ENCODE measurements at regions not wholly inside any gene's neighbourhood (a gene's known extent, or its start where the extent isn't known, plus 50 kb on each side); places are given as distances from the start of the nearest gene placed in this dataset.

DNA sequence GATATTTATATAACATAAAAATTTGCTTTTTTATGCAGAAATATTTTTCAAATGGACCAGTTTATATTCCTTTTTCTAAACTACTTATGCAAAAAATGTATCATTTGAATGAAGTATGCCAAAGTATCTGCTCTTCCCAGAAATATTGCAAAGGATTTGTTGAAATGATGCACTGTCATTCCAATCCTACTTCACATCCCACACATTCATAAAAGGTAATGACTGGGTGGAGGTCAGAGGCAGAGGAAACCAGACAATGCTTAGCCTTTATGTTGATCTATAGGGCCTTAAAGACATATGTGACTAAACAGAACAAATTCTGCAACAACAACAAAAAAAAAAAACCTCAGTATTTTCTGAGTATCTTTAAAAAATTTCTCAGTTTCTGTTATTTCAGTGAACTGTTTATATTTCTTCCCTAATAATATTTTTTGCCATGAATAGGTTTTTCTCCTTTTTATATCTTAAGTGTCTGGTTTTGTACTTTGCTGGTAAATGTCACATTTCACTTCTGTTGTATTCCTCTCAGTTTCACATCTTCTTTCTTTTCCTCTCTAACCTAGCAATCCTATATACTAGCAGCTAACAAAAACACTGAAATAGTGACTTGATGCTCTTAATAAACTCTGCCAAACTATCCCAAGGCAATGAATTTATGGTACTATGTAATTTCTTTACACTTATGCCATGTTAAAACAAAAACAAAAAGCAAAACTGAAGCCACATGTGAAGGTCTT, 374.1 kb downstream of the BCKDHB start:
- DNase-seq = no peak

DNA sequence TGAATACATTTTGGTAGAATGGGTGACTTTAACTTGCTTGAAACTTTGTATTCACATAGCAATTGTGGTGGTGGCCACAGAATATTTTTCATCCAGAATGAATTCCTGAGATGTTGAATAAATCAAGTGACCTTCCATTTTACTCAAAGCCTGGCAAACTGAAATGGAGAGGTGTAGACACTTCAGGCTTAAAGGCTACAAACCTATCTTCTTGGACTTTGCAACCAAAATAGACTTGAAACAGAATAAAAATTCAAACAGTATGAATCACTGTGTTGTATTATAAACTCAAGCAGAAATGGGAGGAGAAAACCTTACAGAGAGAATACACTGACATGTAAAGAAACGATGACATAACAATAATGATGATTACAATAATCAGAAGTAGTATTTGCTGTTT, 371.6 kb downstream of the BCKDHB start:
- no peak for DNase-seq

DNA sequence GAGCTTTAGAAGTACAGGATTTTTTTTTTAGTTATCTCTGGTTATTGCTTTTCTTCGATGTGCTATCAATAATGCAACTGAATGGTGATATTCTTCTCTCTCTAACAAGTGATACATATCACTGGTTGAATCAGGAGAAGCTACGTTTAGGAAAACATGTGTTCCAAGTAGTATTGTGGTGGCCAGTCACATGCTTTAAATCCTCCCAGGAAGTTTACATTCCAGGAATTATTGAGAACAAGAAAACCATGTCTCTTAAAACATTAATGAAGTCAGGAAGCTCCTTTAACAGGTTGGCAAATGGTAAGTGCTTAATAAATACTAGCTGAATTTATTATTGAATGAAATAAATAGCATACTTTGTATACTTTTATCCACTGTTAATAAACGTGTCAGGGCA, 371.1 kb downstream of the BCKDHB start:
- DNase-seq = no peak

DNA sequence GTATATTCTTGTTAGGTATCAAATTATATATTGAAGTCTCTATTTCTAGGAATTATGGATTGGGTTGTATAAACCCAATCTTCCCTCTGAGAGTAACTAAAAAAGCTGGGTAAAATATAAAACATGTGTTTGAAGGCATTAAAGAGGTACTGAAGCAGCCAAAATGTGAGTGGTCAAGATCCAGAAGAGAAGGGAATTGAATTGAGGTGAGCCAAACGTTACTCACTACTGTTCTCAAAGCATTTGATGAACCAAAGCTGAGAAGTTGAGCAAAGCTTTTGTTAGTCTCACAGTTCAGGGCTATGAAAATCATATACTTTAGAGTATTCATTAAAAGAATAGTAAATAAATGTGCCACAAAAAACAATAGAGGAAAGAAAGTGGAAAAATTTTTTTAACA, 365.8 kb downstream of the BCKDHB start:
- DNase-seq = no peak

DNA sequence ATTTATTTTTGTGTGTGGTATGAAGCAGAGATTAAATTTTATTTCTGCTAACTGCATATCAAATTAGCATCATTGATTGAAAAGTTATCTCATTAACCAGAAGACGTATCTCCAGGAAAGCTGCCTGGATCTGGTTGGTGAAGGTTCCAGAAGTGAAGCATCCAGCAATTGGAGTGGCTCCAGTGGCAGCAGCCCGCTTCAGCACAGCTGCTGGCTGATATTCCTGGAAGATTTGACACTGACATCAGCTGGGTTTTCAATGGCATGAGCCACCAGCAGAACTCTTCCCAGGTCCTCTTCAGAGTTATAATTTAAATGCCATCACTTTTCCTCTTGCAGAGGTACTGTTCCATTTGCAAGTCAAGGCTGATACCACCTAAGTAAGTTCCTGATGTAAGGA, 363.5 kb downstream of the BCKDHB start:
- DNase-seq = no peak

DNA sequence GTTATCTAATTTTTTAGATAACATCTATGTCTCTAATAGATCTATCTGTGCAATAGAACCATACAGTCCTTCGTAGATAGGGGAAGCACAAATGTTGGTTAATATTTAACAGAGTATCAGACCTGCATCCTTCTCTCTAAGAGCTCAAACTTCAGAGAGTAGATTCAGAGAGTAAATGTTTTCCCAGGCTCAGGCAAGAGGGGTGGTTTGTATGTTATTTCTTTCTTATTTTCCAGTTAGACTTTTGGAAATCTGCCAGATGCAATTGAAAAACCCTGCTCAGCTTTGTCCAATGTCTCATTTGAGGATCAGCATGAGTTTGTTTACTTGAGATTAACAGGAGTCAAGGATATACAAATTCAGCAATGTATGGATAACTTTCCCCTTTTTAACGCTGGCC, 361.9 kb downstream of the BCKDHB start:
- no peak for DNase-seq

DNA sequence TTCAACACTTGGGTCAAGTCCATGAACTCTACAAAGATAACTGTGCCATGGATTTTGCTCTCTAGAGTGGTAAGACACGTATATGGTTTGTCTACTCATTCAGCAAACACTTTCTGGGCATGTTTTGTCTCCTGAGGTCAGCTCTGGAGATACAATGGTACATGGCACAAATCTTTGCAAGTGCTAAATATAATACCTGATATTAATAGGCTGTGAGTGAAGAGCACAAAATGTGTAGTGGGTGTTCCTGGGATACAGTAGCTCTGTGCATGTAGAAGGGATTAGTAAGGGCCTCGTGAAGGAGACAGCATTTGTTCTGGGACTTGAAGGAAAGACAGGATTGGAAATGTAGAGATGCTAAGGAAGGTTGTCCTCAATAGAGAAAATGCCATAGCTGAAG, 360.9 kb downstream of the BCKDHB start:
- no peak for DNase-seq

DNA sequence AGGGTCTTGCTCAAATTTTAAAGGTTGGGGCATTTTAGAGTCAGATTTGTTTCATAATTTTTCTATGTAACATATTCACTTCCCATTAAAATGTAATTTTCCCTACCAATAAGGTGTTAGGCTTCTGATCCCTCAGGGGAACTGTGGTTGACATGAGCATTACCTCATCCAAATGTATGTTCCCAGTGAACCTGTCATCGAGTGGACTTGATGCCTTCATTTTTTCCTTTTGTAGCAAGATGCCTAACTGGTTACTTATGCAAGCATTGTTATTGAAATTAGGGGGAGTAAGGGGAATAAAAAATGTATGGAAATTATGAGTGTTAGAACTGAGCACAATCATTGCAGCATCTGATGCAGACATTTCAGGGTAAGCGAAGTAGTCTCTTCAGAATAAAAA, 360.5 kb downstream of the BCKDHB start:
- DNase-seq = no peak

DNA sequence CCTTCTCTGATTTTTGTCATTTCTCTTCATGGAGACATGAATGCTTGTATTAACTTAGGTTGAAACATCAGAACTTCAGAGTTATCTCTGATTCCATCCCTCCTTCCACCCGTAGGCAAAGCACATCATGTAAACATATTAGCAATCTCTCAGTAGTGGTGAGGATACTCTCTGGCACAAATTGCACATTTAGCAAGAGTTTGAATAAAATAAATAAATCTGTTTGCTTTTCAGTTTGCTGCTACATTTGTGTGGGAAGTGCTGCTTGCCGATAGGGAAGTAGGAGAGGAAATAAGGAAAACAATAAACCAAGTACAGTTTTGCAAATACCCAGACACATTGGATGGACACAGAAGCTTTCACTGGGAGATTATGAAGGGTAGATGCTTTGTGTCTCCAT, 359.0 kb downstream of the BCKDHB start:
- no peak for DNase-seq

DNA sequence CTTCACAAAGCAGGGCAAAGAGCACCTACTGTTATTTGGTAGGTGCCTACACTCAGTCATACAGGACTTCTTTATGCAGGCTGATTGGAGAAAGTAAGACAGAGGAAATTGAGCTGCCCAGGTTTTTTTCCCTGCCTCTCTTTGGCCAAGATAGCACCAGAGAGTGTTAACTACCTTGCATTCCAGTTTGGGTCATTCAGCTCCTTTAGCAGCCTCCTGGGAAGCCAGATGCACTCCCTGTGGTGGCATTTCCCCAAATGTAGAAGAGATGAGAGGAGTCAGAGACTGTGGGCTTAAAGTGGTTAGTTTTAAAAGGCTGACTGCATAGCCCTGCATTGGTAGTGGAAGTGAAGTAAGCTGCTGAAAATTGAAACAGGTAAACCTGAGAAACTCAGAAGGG, 358.4 kb downstream of the BCKDHB start:
- no peak for DNase-seq

DNA sequence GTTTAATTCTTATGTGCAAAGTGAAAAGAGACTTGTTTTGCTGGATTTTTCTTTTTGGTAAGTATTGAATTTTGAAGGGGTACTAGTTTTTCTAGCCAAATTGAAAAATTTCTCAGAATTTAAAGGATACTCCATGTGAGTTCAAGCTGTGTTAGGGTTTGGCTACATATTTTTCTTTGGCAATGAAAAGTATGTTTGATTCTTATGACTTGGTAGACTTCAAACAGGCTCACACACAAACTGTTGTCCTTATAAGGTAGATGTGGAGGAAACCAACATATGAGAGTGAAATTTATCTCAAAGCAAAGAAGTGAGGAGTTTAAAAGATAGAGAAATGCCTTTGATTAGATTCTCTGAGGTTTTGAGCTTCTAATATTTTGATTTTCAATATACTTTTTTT, 356.7 kb downstream of the BCKDHB start:
- no peak for DNase-seq

DNA sequence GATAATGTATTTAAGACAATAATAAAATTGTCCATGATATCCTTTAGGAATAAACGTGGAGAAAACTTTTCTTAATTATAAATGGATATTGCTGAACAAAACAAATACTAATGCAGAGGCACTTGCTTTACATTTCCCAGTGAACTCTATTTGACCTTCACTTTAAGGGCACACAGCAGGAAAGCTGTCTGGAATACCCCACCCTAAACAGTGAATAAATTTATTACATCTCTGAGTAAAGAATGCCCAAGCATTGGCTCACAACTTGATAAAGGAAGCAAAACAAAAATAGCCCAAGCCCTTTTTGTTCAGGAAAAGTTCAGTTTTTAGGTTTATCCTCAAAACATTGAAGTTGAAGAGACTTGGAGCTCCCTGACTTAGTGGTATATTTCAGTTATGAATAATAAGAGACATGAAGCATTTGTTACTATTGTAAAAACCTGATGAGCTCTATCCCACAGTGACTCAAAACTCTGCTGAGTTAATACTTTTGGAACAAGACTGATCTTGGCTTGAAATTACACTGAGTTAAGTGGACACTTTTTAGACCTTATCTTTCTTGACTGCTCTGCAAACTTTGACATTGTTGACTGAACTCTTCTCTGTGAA, 353.9 kb downstream of the BCKDHB start:
- no peak for DNase-seq

DNA sequence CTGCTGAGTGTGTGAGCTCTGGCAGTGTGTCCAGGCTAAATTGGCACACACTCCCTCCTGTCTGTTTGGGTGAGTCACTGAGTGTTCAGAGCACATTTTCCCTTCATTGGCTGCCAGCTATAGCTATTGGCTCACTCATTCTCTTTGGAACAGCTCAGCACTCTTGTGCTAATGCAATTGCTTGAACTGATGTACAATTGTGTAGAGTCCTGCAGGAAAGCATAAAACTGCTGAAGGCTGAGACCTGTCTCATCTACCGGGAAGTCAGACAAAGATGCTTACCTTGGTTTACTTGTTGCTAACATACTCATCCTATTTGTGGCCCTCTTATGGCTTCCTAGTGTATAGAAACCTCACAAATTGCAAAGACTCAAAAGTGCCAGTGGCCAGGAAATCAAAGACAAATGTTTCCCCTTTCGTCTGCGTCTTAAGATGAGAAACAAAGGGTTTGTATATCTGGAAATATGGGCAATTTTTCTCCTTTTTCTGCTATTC, 351.0 kb downstream of the BCKDHB start:
- no peak for DNase-seq

DNA sequence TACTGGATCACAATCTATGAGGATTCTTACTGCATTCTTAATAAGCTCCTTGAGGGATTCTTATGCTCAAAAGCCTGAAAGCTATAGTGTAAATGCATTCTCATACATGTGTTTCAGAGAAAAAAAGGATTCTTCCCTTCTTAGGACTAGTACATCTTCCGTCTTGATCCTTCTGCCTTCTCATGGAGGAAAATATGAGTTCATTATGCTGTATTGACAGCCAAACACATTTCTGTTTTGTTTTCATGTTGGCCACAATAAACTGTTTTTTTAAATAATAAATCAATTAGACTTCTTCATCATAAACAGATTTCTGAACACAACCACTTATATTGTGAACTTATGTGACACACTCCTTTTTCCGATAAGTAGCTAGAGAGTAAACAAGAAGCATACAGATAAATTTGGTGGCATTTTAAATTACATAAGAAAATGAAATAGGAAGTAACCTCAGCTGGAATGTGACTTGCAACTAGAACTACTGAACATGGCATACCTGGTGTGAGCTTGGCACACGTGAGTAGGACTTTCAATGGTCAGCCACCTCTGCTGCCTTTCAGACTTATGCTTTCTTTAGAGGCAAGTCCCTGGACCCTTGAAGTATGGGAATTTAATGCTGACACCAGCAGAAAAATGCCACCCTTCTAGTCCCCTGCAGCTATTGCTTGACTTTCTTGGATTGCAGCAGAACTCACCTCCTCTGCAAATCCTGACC, 350.4 kb downstream of the BCKDHB start:
- no peak for DNase-seq

DNA sequence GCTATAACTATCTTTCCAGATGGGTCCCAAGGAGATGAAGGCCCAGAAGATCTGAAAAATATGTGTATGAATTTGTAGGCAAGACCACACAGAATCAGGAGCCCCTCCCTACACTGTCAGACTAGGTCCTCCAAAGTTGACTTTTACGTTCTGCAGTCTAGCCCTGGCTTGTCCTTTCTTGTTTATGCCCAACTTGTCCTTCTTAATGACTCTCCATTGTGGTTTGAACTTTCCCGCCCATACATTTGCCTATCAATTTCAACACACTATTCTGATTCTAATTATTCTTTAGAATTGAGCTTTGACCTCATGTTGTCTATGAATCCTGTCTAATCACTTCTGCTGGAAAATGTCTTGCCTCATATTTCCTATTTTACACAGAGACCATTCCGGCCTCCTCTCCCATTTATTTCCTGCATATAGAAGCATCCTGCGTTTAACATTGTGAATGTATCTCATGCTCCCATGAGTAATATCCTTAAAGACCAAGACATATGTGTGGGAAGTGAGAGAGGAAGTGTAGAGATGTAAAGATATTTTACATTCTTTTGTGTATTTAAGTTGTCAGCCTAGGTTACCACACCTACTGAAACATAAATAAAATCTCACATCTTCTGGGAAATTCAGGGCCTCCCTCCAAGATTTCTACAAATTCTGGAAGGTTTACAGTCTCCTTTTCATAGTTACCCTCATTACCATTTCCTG, 348.3 kb downstream of the BCKDHB start:
- no peak for DNase-seq

DNA sequence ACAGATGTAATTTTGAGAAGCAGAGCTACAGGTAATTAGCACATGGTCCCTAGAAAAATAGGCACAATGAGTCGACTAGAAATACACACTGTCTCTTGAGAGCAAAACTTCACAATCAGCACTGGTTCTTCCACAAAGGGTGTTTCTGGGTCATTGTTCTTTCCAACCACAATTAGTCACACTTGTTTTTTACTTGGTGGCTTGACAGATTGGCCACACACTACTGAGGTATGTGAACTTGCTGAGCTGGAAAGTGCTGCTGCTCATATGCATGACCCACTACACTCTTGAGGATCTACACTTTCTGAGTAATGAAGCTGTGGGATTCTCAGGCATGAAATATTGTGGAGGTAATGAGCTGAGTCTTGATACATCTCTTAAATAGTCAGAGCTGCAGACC, 347.7 kb downstream of the BCKDHB start:
- DNase-seq = no peak

DNA sequence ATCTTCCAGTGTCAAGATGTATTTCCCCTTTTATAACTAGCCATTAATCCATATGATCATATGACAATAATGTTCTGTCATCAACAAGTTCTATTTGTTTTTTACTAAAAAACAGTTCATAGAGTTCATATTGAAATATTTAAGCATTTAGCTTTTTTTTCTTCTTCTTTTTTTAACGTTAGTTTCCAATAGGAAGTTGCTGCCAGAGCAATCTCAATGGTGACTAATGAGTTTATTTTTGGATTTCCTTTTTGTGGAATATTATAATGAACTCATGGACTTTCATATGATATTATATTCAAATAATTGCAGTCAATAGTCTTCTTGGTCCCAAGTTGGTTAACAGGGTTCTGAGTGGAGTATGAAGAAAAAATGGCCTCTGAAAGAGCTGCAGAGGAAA, 343.3 kb downstream of the BCKDHB start:
- DNase-seq = no peak

DNA sequence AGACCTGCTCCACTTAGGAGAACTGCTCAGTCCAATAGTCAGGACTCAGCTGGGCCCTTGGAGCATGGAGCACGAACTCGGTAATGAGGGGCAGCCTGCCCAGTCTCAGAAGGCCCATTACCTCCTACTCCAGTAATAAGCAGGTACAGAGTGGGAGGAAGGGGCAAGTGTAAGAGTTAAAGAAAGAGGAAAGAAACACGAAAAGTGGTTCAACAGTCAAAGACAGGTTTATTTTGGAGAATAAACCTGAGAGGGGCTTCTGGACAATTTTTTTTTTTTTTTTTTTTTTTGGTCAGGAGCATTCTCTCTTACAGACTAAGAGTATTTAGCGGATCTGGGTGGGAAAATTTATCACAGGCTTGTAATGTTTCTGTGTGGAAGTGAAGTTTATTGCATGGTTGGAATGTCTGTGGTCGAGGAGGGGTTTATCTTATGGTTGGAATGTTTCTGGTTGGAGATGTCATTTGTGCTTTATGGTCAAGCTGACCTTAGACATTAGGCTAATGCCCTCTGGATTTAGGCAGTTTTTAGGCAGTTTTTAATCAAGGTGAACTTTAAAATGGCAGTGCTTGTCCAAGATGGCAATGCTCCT, 340.1 kb downstream of the BCKDHB start:
- DNase-seq = no peak

DNA sequence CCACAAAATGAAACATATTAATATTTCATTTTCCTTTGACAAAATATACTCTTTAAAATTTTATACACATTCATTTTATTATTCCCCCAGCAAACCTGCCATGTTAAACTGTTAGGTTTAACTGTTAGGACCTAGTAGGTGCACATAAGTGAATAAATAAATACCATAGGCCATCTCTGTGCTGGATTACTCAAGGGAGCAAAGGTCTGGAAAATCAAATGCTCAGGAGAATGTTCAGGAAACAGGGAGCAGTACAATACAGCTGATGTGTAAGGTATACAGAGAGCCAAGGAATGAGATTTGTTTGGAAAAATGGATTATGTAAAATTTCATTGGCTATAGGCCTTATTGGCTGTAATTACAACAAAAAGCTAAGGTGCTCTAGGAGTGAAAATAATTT, 339.3 kb downstream of the BCKDHB start:
- no peak for DNase-seq

DNA sequence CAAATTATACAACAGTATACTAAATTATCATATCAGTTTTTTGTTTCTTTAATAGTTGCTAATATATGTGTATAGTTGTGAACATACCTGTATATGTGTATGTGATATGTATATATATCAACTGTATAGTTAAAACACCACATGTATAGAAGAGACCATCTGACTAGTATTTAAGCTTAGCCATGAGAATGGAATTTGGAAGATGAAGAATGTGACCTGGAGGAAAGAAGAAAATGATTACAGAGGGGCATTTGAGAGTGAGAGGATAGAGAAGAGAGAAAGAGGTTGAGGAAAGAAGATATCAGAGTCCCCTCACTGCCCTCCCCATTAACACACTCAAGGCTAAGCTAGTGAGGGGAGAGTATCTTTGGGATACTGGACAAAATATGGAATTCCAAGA, 335.9 kb downstream of the BCKDHB start:
- DNase-seq = no peak

DNA sequence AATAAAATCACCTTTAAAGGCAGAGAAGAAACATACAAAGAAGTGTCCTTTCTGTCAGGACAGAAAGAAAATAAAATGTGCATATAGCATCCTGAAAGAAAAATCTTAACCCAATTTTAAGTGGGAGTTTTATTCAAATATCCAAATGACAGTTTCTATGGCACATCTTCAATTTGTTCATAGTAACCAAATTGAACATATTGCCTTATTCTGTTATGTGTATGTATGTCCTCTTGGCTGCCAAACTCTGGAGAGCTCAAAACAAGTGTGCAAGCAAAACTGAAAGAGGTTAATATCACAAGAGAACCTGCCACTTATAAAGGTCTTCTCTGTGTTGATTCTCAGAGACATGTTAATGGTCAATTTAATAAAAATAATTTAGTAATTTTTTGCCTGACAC, 334.7 kb downstream of the BCKDHB start:
- no peak for DNase-seq

DNA sequence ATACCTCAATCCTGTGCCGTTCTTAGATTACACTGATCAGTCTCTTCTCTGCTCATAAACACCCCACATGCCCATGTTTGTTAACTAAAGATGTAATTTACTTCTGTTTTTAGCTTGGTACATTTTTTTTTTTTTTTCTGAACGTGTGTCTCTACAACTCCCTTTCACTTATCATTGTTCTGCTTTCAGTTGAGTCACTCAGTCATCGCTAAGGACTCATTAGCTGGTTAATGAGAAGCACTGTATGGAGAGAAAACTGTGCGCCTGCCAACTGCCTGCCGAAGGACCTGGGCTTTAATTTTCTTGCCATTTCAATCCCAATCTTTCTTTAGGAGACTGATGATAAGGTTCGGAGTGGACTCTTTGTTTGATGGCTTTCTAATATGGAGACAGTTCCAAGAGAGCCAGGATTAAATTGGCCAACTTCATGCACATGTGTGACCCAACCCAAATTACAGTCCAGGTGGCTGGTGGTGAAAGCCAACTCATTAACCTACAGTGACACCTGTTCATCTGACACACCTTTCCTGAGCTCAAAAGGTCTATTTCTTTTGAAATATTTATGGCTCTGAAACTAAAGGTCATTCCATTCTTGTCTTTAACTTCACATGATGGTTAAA, 334.1 kb downstream of the BCKDHB start:
- DNase-seq = no peak
